Jurkat, Clone E6-1 (cell line): ENCODE measurements at regions not wholly inside any gene's neighbourhood (a gene's known extent, or its start where the extent isn't known, plus 50 kb on each side); places are given as distances from the start of the nearest gene placed in this dataset.

ENCODE experiments used
- DNase-seq: peaks from one replicate; pipeline ENCODE4 v3.0.0-alpha.2; 2011; ENCODE audit warnings: low read depth, low spot score
- H3K4me3 ChIP-seq: 2 replicates; pipeline ENCODE4 v1.5.1; 2011; ENCODE audit warnings: mild to moderate bottlenecking, low read length, control low read depth, moderate library complexity

GRCh38 chr1:36537190-36537768 is 54.6 kb upstream of the CSF3R start:
- no peak overlapping the region for H3K4me3 ChIP-seq
- DNase-seq: no peak

- H3K4me3 ChIP-seq: no peak overlapping the region
- DNase-seq: no peak
Observed at GRCh38 chr1:36536727-36537126, 54.0 kb upstream of the CSF3R start.

GRCh38 chr1:36534711-36535412 is 52.1 kb upstream of the CSF3R start:
- DNase-seq: no peak
- no peak overlapping the region for H3K4me3 ChIP-seq

GRCh38 chr1:36533897-36534296 is 51.2 kb upstream of the CSF3R start:
- no peak for DNase-seq

GRCh38 chr1:36532810-36533401 is 50.2 kb upstream of the CSF3R start:
- H3K4me3 ChIP-seq: no peak overlapping the region
- no peak for DNase-seq

More at GRCh38 chr1:36533897-36534296, 51.2 kb upstream of the CSF3R start:
- H3K4me3 ChIP-seq: no peak overlapping the region
